SKM-1 treated with dmso at 0.1 percent for 144 hours (cell line): ENCODE measurements at regions not wholly inside any gene's neighbourhood (a gene's known extent, or its start where the extent isn't known, plus 50 kb on each side); places are given as distances from the start of the nearest gene placed in this dataset.
"Not testable (repeated sequence)": the region's sequence is repeated elsewhere in the genome, so short reads cannot be mapped to it uniquely, and the experiment has no call there.

ENCODE experiments used
- DNase-seq: peaks from one replicate; lab custom pipeline; 2025; ENCODE audit not compliant: unreplicated experiment; lab: John Stamatoyannopoulos, UW

GRCh38 chr2:192971981-192972380, 777.2 kb upstream of the TMEFF2 start:
- DNase-seq, result no peak

DNA sequence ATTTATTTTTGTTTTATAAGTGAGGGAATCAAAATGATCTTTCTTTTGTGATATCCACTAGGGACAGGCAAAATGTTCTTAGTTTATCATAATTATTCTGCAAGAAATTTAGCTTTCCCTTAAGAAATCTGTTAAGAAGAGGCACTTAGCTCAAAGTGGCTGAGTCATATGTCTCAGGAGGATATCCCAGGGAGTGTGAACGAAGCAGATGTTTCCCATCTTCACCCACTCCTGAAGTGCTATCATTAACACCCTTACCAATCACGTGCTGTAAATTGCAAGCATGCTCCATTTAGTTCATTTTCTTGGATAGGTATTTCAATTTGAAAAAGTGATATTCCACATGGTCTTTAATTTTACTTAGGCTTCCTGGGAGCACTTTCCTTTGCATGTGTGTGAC, 774.3 kb upstream of the TMEFF2 start:
- no peak for DNase-seq

DNA sequence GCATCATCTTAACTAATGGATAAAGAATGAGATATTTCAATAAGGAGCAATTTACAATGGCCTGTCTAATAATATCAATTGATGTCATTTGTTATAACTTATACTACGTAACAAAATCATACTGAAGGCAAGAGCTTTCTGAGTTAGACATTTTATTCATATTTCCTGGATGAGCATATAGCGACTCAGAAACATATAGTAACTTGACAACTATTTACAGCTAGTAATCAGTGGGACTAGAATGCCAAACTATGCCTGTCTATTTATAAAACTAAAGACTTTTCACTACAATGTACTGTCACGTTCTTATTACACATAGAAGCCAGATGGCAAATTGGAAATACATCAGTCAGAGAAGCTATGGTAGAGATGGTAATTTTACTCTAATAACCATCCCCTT, 766.2 kb upstream of the TMEFF2 start:
- no peak for DNase-seq

DNA sequence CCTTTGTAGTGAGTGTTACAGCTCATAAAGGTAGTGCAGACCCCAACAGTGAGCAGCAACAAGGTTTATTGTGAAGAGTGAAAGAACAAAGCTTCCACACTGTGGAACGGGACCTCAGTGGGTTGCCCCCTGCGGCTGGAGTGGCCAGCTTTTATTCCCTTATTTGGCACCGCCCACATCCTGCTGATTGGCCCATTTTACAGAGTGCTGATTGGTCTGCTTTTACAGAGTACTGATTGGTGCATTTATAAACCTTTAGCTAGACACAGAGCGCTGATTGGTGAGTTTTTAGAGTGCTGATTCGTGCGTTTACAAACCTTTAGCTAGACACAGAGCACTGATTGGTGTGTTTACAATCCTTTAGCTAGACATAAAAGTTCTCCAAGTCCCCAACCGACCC, 763.9 kb upstream of the TMEFF2 start:
- DNase-seq, result not testable (repeated sequence)

DNA sequence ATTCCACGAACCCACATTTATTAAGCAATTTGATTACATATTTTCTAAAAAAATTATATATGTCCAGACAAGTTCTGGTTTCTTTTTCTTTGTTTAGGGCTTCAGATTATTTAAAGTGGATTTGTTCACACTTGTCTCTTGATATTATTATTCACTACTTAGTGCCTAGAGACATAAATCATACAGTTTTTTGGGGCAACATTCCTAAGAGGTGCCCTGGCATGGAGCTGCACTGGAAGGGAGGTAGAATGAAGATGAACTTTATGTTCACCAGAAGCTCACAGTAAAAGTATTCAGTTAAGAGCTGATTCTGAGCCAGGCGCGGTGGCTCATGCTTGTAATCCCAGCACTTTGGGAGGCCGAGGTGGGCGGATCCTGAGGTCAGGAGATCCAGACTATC, 762.7 kb upstream of the TMEFF2 start:
- no peak for DNase-seq

DNA sequence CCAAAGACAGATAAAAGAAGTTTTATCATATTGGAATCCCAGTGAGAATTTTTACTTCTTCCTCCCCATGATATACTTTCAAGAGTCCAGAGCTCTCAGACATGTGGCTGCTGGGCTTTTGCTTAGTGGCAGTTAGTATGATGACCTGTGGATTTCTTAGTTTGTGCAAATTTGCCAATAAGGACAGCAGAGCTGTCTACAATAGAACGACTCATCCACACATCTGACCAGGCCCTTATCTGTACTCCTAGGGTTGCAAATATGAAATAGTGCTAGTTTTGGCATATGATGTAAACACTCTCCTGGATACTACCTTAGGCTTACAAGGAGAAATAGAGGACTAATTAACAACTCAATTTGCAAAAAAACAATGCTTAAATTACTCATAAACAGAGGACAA, 758.4 kb upstream of the TMEFF2 start:
- DNase-seq, result no peak

- no peak for DNase-seq
These were observed 757.5 kb upstream of the TMEFF2 start for GRCh38 chr2:192952245-192952644.

DNA sequence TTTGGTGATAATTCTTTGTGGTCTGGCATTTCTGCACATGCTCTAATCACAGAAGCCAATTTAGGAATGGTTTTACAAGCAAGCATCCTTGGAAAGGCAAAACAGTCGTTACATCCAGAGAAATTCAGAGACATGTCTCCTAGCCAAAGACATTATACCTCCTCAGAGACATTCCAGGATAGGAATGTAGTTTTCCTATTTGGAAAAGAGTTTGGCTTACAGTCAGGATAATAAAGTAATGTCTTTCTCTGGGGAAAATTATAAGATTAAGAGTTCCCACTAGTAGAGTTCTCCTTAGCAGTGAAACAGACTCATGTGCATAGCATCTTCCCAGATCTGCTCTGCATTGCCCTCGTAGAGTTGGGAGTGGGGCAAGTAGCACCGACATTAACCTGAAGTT, 753.6 kb upstream of the TMEFF2 start:
- DNase-seq, result no peak

DNA sequence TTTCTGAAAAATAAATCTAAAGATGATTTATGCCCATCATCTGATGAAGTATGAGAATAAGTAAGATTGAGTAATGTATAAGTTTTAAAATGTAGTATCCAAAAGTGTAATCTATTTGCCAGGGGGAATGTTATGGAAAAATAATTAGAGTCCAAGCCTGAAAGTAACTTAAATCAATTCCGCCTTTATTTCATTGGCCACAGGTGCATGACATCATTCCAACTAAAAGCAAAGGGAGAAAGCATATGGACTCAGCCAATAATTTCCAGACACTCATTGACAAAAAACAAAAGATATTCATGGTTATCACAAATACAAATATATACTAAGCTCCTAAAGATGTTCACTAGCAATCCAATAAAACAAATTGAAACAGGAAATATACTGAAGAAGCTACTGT, 752.6 kb upstream of the TMEFF2 start:
- DNase-seq, result no peak

DNA sequence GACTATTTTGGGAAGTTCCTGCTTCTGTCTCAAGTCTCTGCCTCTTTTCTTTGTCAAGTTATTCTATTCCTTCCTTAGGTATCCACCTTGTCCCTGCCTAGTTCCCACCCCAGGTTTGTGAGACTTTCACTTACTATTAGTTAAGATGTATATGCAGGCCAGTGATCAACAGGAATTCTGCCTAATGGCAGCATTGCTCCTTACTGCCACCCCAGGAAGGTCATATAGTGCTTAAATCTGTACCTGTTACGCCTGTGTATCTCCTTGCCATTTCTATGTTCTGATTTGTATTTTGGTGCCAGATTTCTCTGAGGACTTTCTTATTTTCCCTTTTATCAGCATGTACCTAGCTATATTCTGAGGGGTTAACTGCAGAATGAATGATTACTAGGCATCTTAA, 746.0 kb upstream of the TMEFF2 start:
- no peak for DNase-seq

- DNase-seq, result no peak
These were observed 737.6 kb upstream of the TMEFF2 start for GRCh38 chr2:192932376-192932775.

- not testable (repeated sequence) for DNase-seq
These were observed 726.9 kb upstream of the TMEFF2 start for GRCh38 chr2:192921631-192922030.

GRCh38 chr2:192901446-192901845, 706.7 kb upstream of the TMEFF2 start:
- no peak for DNase-seq

GRCh38 chr2:192899466-192899865, 704.7 kb upstream of the TMEFF2 start:
- no peak for DNase-seq

DNA sequence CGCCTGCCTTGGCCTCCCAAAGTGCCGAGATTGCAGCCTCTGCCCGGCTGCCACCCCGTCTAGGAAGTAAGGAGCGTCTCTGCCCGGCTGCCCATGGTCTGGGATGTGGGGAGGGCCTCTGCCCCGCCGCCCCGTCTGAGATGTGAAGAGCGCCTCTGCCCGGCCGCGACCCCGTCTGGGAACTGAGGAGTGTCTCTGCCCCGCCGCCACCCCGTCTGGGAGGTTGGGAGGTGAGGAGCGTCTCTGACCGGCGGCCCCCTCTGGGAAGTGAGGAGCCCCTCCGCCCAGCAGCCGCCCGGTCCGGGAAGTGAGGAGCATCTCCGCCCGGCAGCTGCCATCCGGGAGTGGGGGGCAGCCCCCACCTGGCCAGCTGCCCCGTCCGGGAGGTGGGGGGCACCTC, 699.2 kb upstream of the TMEFF2 start:
- DNase-seq, result not testable (repeated sequence)

GRCh38 chr2:192888109-192888508, 693.4 kb upstream of the TMEFF2 start:
- DNase-seq, result no peak

DNA sequence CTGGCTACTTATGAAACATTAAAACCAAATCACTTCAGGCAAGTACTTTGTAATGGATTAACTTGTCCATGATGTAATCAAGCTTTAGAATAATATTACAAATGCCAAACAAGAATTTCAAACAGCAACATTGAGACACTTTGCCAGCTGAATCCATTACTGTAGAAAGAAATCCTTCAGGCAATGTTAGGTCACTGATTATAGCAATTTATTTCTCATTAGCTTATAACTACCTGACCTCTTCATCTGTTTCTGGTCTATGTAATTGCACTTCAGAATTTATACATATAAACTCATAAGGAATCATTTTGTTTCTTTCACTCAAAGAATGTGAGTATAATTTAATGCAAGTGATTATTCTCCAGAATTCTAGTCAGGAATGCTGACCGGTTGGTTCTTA, 692.6 kb upstream of the TMEFF2 start:
- DNase-seq, result no peak

- DNase-seq, result no peak
These were observed 691.9 kb upstream of the TMEFF2 start for GRCh38 chr2:192886636-192887035.

GRCh38 chr2:192885569-192886160, 690.9 kb upstream of the TMEFF2 start:
- DNase-seq, result no peak

GRCh38 chr2:192877159-192877558, 682.4 kb upstream of the TMEFF2 start:
- DNase-seq, result no peak

DNA sequence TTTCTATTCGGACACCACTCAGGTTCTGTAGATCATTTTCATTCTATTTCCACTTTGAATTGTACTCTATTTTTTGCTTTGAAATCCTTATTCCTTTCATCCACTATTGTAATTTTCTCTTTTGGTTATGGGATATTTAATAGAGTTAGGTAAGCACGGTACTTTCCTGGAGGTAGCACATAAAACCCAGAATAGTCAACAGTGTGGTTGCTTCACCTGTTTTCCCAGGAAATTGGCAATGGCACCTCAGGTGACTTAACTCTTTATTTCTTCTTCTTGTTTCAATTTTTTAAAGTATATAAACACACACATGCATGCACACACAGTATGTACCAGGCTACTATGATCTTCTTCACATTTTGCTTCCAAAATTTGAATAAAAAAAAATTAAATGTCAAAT, 682.0 kb upstream of the TMEFF2 start:
- no peak for DNase-seq

GRCh38 chr2:192854706-192855105, 660.0 kb upstream of the TMEFF2 start:
- DNase-seq, result no peak

- no peak for DNase-seq
These were observed 659.3 kb upstream of the TMEFF2 start for GRCh38 chr2:192854031-192854430.

DNA sequence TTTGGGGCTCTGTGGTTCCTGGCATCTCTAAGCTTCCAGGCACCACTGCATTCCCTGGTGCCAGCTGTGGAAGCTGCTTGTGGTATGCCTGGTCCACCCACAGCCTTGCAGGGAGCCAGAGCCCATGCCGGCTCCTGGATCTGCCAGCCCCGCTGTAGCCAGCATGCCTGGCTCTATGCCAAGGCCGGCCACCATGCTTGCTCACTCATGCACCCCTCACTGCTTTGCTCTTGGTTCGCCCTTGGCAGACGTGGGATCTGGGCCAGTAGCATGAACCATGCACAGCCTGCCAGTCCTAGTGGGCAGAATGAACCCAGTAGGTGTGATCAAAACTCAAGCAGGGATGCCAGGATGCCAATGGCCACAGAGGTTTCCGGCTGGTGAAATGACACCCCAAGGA, 634.2 kb upstream of the TMEFF2 start:
- no peak for DNase-seq
